GM19467 (cell line): ENCODE measurements at regions not wholly inside any gene's neighbourhood (a gene's known extent, or its start where the extent isn't known, plus 50 kb on each side); places are given as distances from the start of the nearest gene placed in this dataset.
"Not testable (repeated sequence)": the region's sequence is repeated elsewhere in the genome, so short reads cannot be mapped to it uniquely, and the experiment has no call there.

Experiments used
- ATAC-seq: cut with Tn5 transposase; IDR thresholded peaks from one replicate; pipeline ENCODE4 v1.9.1; 2021; ENCODE audit warnings: mild to moderate bottlenecking, moderate library complexity; ENCODE audit not compliant: unreplicated experiment

DNA sequence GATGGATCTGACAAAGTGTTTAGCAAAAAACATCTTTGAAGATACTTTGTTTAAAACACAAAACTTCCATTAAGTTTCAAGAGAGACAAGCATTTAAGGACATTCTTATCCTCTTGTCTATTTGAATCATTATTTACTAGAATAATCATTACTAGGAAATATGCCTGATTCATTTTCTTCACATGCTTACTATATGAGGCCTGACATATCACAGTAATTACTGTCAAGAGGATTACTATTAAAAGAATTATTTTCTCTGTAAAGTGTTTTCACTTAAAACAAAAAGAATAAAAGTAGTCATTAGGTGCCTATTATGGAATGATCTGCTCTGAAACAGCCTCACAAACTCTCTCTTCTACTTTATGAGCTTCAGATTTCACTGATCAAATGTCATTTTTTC lies 402.1 kb upstream of the MGAT4C start:
- no peak for ATAC-seq

DNA sequence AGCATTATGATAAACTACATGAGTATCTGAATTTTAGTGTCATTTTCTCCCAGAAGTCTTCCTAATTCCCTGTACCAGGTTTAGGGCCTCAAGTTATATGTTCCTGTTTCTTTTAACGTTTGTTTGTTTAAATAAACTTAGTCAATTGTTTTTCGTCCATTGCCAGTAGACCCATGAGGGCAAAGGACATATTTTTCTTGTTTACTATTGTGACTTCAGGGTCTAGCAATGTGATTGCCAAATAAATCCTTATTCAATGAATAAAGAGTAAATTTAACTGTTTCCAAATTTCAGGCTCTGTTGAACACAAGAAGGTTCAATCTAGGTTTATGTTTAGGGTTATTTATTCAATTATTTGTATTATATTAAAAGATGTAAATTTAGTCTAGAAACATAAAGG lies 391.6 kb upstream of the MGAT4C start:
- ATAC-seq, result no peak

DNA sequence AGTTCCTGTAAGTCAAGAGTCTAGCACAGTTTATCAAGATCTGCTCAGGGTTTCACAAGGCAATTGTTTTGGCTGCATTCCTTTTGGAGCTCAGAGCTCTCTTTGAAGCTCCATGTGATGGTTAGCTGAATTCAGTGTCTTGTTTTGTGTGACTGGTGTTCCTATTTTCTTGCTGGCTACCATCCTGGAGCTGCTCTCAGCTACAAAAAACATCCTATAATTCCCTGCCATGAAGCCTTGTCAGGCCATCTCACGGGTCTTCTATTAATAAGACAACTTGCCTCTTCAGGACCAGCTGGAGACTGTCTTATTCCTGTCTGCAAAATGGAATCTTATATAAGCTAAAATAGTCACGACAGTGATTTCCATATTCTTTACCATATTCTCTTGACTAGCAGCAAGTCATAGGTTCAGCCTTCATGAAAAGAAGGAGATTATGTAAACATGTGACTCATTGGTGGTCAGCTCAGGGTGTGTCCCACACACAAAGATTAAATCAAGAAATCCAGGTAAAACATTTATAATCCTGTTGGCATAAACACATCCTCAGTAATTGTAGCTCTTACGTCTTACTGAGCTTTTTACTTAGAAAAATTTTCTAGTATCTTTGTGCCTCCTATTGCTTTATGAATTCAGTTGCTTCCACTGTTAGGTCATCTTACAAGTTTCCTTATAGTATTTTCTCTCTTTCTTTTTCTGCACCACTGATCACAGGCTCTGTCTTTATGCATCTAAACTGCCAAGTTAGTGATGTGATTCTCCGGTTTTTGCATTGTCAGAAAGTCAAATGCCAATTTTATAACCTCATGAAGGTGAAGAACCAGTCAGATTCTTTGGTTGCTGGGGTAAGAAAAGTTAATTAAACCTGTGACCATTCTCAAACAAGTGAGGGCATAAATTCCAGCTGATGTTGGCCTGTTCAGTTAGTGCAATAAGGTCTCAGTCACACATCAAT lies 378.5 kb upstream of the MGAT4C start:
- no peak for ATAC-seq

DNA sequence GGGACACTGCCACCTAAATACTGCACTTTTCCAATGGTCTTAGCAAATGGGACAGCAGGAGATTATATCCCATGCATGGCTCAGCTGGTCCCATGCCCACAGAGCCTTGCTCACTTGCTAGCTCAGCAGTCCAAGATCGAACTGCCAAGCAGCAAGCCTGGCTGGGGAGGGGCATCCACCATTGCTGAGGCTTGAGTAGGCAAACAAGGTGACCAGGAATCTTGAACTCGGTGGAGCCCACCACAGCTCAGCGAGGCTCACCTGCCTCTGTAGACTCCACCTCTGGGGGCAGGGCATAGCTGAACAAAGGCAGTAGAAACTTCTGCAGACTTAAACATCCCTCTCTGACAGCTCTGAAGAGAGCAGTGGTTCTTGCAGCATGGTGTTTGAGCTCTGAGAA lies 370.8 kb upstream of the MGAT4C start:
- no peak for ATAC-seq

DNA sequence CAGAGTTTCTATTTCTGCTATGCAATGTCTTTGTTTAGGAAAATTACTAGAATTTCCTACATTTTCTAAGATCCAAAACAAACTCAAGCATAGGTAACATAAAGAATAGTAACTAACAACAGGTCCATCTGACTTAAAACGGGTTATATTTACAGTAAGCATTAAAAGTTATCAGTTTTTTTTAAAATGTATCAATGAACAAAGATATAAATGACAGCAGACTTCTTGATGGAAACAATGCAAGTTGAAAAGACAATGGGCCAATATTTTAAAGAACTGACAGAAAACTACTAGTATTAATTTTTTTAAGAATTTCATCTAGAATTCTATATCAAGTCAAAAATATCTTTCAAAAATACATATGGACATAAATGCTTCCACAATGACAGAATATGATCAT lies 367.1 kb upstream of the MGAT4C start:
- no peak for ATAC-seq

DNA sequence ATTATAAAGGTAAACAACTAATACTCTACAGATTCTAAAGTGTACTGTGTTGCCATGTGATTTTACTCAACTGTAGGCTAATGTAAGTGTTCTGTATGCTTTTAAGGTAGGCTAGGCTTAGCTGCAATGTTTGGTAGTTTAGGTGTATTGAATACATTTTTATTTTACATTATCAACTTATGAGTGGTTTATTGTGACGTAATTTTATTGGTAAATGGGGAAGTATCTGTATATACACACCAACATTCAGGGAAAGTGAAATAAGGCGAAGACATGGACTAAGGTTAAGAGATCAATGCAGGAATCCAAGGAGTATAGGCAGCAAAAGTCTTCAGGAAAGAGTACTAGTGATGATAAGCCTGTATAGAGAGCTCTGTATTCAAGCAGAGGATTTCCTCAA lies 365.8 kb upstream of the MGAT4C start:
- no peak for ATAC-seq

DNA sequence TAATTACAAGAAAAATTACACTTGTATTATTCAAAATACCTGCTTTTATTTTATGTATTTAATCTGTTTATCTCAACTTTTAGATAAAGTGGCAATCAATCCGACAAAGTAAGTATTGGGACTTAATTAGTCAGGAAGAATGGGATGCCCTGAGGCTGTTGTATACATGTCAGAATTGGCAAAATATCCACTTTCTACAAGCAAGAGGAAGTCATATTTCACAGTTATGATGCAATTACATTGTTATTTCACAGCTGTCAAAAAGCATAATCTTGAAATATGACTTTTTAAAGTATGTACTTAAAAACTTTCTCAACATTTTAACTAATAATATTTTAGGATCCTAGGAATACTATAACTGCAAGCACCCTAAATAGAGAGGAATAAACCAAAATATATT lies 357.1 kb upstream of the MGAT4C start:
- no peak for ATAC-seq

DNA sequence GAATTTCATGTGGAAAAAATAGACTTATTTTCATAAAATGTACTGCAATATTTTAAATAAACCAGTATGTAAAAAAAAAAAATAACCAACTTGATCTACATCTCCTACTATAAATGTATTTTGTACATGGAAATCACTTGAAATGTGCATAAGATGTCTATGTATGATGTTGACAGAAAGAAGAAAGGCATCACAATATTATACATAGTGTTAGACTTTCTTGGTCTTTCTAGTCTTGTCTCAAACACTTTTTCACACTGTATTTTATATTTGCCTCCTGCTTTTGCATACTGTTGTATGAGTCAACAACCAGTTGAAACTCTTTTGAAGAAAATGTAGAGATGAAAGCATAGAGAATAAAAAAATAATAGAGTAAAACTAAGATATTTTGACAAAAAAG lies 352.4 kb upstream of the MGAT4C start:
- ATAC-seq, result no peak

DNA sequence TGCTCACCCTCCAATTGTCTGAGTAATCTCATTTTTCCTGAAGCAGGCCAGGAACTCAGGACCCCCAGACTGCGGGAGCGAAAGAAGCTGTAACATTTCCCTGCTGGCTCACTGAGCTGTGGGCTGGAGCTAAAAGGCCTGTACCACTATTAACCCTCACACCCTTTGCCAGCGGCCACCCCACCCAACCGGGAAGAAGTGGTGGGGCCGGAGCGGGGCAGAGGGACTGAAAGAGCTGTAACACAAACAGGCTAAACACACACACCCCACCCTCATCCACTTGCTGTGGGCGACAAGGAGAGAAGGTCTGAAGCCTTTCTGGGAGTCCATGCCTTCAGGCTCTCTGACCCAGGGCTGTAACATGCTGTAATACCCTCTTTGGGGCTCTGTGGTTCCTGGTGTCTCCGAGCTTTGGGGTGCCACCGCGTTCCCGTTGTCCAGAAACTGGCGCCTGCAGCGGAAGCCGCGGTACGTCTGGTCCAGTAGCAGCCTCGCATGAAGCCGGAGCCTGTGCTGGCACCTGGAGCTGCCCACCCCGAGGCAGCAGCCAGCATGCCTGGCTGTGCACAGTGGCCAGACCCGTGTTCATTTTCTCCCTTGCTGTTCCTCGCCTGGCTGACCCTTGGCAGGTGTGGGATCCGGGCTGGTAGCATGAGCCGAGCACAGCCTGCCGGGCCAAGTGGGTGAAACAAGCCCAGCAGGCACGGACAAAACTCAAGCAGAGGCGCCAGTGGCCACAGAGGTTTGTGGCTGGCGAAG lies 345.5 kb upstream of the MGAT4C start:
- no peak for ATAC-seq

DNA sequence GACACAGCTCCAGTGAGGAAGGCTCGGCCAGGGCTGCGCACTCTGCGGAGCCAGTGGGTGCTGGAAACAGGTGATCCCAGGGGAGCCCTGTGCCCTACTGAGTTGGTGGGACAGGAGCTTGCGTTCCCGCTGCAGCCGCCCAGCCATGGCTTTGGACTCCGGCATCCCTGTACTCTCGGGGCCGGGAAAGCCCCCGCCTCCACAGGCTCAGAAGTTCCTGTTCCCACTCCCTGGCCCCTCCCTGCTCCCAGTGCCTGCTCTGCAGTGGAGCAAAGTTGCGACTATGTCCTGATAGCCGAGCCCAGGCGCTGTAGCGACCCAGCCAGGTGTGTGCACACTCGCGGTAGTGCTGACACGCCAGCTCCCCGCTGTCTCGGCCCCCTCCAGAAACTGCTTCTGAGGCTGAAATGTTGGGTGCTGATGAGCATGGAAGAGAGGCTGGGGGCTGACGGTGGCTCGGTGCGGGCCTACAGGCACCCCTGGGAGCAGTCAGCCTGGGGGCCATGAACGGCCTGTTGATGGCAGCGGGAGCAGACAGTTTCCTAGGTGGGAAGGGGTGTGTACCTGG lies 344.6 kb upstream of the MGAT4C start:
- no peak for ATAC-seq

DNA sequence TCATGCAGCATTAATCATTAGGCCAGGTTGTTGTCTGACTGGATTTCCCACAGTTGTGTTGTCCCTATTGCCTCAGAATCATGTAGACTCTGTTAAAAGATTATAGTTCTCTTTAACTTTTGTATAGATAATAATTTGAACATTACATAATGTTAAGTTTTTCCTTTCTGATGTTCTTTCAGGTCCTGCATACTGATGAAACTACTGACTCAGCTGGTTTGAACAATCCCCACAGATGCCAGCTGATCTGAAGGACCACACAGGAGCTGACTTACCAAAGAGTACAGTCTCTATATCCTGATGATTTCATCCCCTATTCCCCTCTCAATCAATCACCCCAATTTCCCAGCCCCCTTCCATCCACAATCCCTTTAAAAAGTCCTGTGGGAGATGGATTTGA lies 341.2 kb upstream of the MGAT4C start:
- ATAC-seq, result no peak

DNA sequence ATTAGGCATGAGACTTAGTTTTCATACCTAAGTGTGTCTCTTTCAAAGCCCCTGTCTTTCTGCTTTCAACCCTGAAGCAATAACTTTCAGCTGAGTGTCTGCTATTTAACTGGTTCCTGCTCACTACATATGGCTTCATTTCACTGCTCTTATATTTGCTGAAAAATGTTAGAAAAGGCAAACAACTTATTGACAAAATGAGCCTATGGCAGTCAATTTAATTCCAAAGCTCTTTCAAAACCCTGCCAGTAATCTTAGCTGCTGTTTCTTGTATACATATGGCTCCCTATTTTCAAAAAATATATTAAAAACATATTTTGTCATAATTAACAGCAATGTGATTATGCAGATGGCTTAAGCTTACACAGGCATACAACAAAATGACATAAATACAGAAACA lies 334.1 kb upstream of the MGAT4C start:
- no peak for ATAC-seq

DNA sequence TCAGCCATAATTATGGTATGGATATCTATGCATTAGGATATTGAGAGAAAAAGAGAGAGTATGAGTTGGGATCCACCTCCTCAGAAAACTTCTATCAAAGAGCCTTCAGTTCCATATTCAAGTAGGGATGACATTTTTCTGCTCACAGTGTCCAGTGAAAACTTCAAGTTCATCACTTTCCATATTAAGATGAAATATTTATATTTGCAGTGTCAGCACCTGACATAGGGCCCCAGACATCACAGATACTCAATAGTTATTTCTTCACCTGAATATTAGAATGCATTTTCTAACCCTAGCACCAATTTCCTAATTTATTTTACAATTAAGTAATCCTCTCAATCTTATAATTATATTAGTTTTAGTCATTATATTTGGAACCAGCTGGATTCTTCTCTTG lies 318.0 kb upstream of the MGAT4C start:
- no peak for ATAC-seq

DNA sequence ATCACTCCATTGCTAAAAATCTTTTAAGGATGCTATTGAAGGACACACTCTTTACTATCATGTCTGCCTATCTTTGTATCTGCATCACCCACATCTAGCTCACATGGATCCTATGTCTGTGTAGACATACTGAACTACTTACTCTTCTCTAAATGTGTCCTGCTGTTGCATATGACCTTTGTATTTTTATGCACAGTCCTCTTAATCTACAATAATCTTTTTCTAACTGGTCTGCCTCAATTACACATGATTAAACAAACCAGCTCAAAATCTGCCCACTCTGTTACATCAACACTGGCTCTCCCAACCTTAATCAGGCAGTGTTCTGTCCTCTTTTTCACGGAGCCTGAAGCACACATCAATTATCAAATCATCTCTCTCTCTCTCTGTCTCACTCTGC lies 316.3 kb upstream of the MGAT4C start:
- ATAC-seq, result no peak

DNA sequence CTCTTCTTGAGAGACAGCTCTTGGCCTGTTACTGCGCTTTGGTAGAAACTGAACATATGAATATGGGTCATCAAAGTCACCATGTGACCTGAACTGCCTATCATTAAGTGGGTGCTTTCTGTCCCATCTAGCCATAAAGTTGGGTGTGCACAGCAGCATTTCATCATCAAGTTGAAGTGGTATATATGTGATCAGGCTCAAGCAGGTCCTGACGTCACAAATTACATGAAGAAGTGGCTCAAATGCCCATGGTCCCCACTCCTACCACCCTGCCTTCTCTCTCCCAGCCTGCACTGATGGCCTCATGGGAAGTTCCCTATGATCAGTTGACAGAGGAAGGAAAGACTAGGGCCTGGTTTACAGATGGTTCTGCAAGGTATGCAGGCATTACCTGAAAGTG lies 308.8 kb upstream of the MGAT4C start:
- ATAC-seq, result no peak

DNA sequence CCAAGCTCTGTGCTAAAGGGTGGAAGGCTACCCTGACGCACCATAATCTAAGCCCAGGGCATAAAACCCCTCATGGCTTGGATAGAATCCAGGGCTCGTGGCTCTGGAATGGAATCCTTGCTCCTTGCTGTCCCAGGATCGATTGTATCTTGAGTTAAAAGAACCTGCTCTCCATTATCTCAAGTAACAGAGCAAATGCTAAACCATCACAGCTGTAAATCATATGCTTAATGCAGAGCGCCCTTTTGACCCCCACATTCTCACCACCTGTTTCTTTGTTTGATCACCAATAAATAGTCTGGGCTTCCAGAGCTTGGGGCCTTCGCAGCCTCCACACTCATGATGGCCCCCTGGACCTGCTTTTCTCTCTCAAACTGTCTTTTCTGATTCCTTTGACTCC lies 299.3 kb upstream of the MGAT4C start:
- not testable (repeated sequence) for ATAC-seq

DNA sequence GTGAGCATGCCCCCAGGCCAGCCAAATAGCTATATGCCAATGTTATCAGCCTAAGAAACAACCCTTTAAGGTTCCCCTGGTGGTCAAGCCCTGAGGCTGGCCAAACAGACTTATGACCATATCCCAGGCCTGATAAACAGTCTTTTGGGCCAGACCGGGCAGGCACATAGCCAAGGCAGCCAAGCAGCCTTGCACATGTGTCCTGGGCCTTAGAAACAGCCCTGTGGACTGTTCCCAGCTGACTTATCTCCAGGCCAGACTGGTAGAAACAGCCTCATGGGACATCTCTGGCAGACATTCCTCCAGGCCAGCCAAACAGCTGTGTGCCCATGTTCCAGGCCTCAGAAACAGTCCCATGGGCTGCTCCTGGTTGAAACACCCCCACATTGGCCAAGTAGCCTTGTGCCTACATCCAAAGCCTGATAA lies 295.0 kb upstream of the MGAT4C start:
- no peak for ATAC-seq

DNA sequence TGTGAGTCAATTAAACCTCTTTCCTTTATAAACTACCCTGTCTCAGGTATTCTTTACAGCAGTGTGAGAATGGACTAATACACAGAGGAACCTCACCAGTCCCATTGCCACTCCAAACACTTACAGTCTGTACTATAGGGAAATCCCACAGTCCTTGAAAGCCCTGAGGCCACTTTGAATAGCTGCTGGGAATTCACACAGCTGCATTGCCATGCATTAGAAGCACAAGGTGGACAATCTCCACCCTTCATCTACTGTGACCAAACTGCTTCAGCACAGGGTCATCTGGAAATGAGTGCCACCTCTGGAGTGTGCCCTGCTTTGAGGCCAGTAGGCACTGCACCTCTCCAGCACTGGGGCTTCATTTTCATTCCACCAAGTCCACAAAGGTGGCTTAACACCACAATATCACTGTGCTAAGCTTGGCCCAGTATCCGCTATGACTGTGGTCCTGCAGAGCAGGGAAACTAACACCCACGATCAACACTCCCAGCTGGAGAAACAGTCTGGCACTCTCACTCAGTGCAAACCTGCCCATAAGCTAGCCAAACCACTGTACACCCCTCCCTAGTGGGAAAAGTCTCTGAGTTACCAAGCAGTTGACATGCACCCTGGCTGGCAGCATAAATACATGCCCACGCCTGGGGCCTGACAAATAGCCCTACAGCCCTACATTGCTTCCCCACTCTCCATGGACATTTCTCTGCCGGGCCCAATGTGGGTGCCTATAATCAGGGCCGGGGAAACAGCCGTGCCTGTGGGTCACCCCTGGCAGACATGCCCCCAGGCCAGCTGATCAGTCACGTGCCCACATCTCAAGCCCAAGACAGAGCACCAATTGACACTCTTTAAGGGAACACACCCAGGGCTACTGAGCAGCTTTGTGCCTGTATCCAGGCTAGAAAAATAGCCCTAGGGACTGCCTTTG lies 294.3 kb upstream of the MGAT4C start:
- no peak for ATAC-seq

DNA sequence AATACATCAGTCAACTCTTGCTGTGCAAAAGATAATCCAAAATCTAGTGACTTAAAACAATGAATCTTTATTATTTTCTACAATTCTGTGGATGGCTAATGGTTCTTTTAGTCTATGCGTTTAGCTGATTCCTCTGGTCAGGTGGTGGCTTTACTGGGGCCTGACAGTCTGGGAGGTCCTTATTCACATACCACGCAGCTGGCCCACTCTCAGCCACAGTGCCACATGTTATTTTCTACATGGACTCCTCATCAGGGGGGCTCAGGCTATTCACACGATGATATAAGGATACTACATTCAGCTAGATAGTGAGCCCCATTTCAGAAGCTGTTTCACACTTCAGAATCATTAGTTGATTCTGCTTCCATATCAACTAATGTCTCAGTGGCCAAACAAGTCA lies 287.5 kb upstream of the MGAT4C start:
- ATAC-seq, result no peak

DNA sequence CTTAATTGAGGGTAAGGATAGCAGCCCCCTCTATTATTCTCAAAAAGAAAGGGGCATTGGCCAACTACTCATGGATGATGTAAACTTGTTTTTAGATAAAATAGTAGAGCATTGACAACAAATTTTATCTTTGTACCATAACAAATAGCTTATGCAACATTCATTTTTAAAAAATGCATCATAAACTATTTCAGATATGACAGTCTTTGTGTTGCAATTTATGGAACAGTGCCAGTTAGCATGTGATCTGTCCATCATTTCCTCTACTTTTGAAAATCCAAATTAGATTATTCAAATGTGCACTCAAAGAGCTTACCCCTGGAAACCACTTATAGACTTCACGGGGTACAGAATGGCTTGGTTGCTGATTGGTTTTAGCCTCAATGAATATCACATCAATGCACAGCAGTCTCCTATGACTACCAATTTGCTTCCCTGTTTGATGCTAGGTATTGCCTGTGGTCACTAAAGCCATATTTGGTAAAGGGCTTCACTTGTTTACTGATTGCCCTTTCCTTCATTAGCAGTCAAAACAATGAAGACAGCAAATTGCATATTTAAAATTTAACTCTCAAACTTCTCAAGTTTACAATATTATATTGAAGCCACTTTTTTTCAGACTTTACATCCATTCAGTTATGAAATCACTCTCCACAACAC lies 274.9 kb upstream of the MGAT4C start:
- ATAC-seq, result no peak
